SK-N-SH (cell line): ENCODE measurements at regions not wholly inside any gene's neighbourhood (a gene's known extent, or its start where the extent isn't known, plus 50 kb on each side); places are given as distances from the start of the nearest gene placed in this dataset.

ENCODE experiments used
- CTCF ChIA-PET: fragments of 300-600, 350-600 bp; formaldehyde crosslinking; extraction: SDS; loops from one replicate; lab custom pipeline; 2021; lab: Yijun Ruan, JAX
- POLR2A ChIA-PET: fragments of 350-600 bp; sonication (Branson Sonifier 250); formaldehyde crosslinking; extraction: SDS; loops from one replicate; lab custom pipeline; 2020; ENCODE audit warnings: antibody characterized with exemption, inconsistent platforms; lab: Yijun Ruan, JAX
- DNase-seq: peaks from one replicate; pipeline ENCODE4 v3.0.0; 2012
- H2AFZ ChIP-seq: fragments of 200-600 bp; sonication (generic); 2 replicates; pipeline ENCODE4 v1.8.1; 2016; ENCODE audit warnings: antibody characterized with exemption, mild to moderate bottlenecking, low read depth
- H3F3A ChIP-seq: fragments of 200-600 bp; sonication (generic); replicated peaks from 2 replicates; pipeline ENCODE3; 2016; ENCODE audit warnings: antibody characterized with exemption, mild to moderate bottlenecking; ENCODE audit not compliant: insufficient read depth
- H3K27ac ChIP-seq, 2 experiments: fragments of 200-500 bp in 1 of 2; fragments of 200-600 bp in 1 of 2; sonication (Bioruptor generic) in 1 of 2; sonication (generic), shearing (Covaris generic) in 1 of 2; 2 replicates each; pipeline versions ENCODE4 v1.5.1 to v1.6.1; 2014 to 2016; ENCODE audit warnings: low read depth in 2 of 2, inconsistent platforms in 1 of 2, low read length in 1 of 2, mild to moderate bottlenecking in 1 of 2, mixed read lengths in 1 of 2
- H3K27me3 ChIP-seq: fragments of 200-600 bp; sonication (generic), shearing (Covaris generic); 2 replicates; pipeline ENCODE4 v1.6.1; 2016; ENCODE audit warnings: mixed run types; ENCODE audit not compliant: insufficient read depth
- H3K36me3 ChIP-seq, 2 experiments: fragments of 200-500 bp in 1 of 2; fragments of 200-600 bp in 1 of 2; sonication (Bioruptor generic) in 1 of 2; sonication (generic) in 1 of 2; replicated peaks in 1 of 2; 2 replicates each; pipeline versions ENCODE3 to v1.5.1; 2014 to 2016; ENCODE audit warnings: low read length in 1 of 2, mild to moderate bottlenecking in 1 of 2; ENCODE audit not compliant: insufficient read depth in 2 of 2, control insufficient read depth in 1 of 2
- H3K4me1 ChIP-seq, 2 experiments: fragments of 200-500 bp in 1 of 2; fragments of 200-600 bp in 1 of 2; sonication (Bioruptor generic) in 1 of 2; sonication (generic), shearing (Covaris generic) in 1 of 2; 2 replicates each; pipeline versions ENCODE4 v1.5.1 to v1.6.1; 2014 to 2016; ENCODE audit warnings: low read depth in 1 of 2, low read length in 1 of 2, mixed run types in 1 of 2; ENCODE audit not compliant: insufficient read depth in 2 of 2, control insufficient read depth in 1 of 2
- H3K4me2 ChIP-seq: fragments of 200-600 bp; sonication (generic), shearing (Covaris generic); 2 replicates; pipeline ENCODE4 v1.6.1; 2017; ENCODE audit warnings: mixed run types
- H3K4me3 ChIP-seq, 2 experiments: fragments of 200-500 bp in 1 of 2; fragments of 200-600 bp in 1 of 2; sonication (Bioruptor generic) in 1 of 2; sonication (generic), shearing (Covaris generic) in 1 of 2; 2 replicates each; pipeline versions ENCODE4 v1.5.1 to v1.8.1; 2014 to 2016; ENCODE audit warnings: low read depth in 2 of 2, inconsistent platforms in 1 of 2, low read length in 1 of 2, mild to moderate bottlenecking in 1 of 2, mixed read lengths in 1 of 2, moderate library complexity in 1 of 2
- H3K79me2 ChIP-seq: fragments of 200-600 bp; sonication (generic); 2 replicates; pipeline ENCODE4 v1.8.1; 2017; ENCODE audit warnings: mild to moderate bottlenecking; ENCODE audit not compliant: insufficient read depth
- H3K9ac ChIP-seq: fragments of 200-600 bp; sonication (generic); 2 replicates; pipeline ENCODE4 v1.6.1; 2017; ENCODE audit warnings: mixed run types
- H3K9me2 ChIP-seq: fragments of 200-600 bp; sonication (generic); 2 replicates; pipeline ENCODE4 v1.6.1; 2017; ENCODE audit warnings: mixed run types
- H3K9me3 ChIP-seq: fragments of 200-600 bp; sonication (generic); 2 replicates; pipeline ENCODE4 v1.6.1; 2017; ENCODE audit warnings: mixed run types, mild to moderate bottlenecking, moderate library complexity
- H4K20me1 ChIP-seq: fragments of 200-600 bp; sonication (generic); 2 replicates; pipeline ENCODE4 v1.6.1; 2017; ENCODE audit warnings: mild to moderate bottlenecking, mixed run types; ENCODE audit not compliant: insufficient read depth
- CHD2 ChIP-seq: fragments of 150-350 bp; IDR thresholded peaks from 2 replicates; pipeline ENCODE4 v1.6.1; 2018; ENCODE audit warnings: low read length; ENCODE audit not compliant: partially characterized antibody
- EP300 ChIP-seq, 2 experiments: IDR thresholded peaks; 2 replicates each; pipeline versions ENCODE4 v1.4.0 to v1.6.1; 2012; ENCODE audit warnings: borderline replicate concordance in 1 of 2, low read depth in 1 of 2, low read length in 1 of 2
- EZH2phosphoT487 ChIP-seq: fragments of 200-600 bp; sonication (generic); IDR thresholded peaks from 2 replicates; pipeline ENCODE4 v1.6.1; 2017; ENCODE audit warnings: low read depth, mixed run types, mild to moderate bottlenecking, antibody characterized with exemption, moderate library complexity, borderline replicate concordance
- FOSL2 ChIP-seq: IDR thresholded peaks from 2 replicates; pipeline ENCODE4 v1.4.0; 2012; ENCODE audit warnings: low read depth, mild to moderate bottlenecking, moderate library complexity, borderline replicate concordance
- FOXM1 ChIP-seq: IDR thresholded peaks from 2 replicates; pipeline ENCODE4 v1.4.0; 2012; ENCODE audit warnings: low read depth, mild to moderate bottlenecking
- GABPA ChIP-seq: IDR thresholded peaks from 2 replicates; pipeline ENCODE4 v1.4.0; 2012; ENCODE audit warnings: low read depth, mild to moderate bottlenecking
- IRF3 ChIP-seq: fragments of 150-350 bp; IDR thresholded peaks from 2 replicates; pipeline ENCODE4 v1.6.1; 2016; ENCODE audit warnings: mild to moderate bottlenecking, low read depth, low read length
- JUND ChIP-seq: IDR thresholded peaks from 2 replicates; pipeline ENCODE4 v1.4.0; 2012
- MAX ChIP-seq: IDR thresholded peaks from 2 replicates; pipeline ENCODE4 v1.4.0; 2012; ENCODE audit warnings: low read depth
- NFIC ChIP-seq: IDR thresholded peaks from 2 replicates; pipeline ENCODE4 v1.4.0; 2012; ENCODE audit warnings: borderline replicate concordance
- PBX3 ChIP-seq: IDR thresholded peaks from 2 replicates; pipeline ENCODE4; 2012
- POLR2AphosphoS5 ChIP-seq: IDR thresholded peaks from 2 replicates; pipeline ENCODE4 v1.6.1; 2012; ENCODE audit warnings: low read depth, low read length
- RFX5 ChIP-seq: IDR thresholded peaks from 2 replicates; pipeline ENCODE4 v1.6.1; 2012; ENCODE audit warnings: mild to moderate bottlenecking, improper control_type of control experiment, low read length
- RXRA ChIP-seq: IDR thresholded peaks from 2 replicates; pipeline ENCODE4 v1.4.0; 2012; ENCODE audit warnings: low read depth, mild to moderate bottlenecking, borderline replicate concordance
- SMC3 ChIP-seq: IDR thresholded peaks from 2 replicates; pipeline ENCODE4 v1.6.1; 2012; ENCODE audit warnings: low read depth, low read length, improper control_type of control experiment
- TAF1 ChIP-seq: IDR thresholded peaks from 2 replicates; pipeline ENCODE4 v1.6.1; 2012; ENCODE audit warnings: low read depth, mild to moderate bottlenecking, low read length, moderate library complexity, borderline replicate concordance
- USF2 ChIP-seq: fragments of 150-350 bp; IDR thresholded peaks from 2 replicates; pipeline ENCODE4 v1.6.1; 2017; ENCODE audit warnings: antibody characterized with exemption, low read length, low read depth, borderline replicate concordance
- WGBS: methylation state at CpG from one replicate; pipeline ENCODE4 v1.1.6; 2017; ENCODE audit warnings: low lambda C conversion rate; 5-methylcytosine and 5-hydroxymethylcytosine counted together

- Histone ChIP-seq H3K4me1 (no peaks in the 10 kb centered on the region; a peak in 1 of 4 replicates), H3K36me3 (no peaks in the 10 kb centered on the region), H3K9me3 (no peaks in the 10 kb centered on the region), H3K27ac (no peak overlapping the region), H4K20me1 (no peaks in the 10 kb centered on the region), H3K79me2 (no peaks in the 10 kb centered on the region), H3K4me3 (no peak overlapping the region), H3K9ac (no peak overlapping the region), H3K9me2 (no peaks in the 10 kb centered on the region), H3F3A (no peaks in the 10 kb centered on the region), H2AFZ (no peak overlapping the region), H3K27me3 (no peaks in the 10 kb centered on the region), H3K4me2 (no peak overlapping the region)
- WGBS, result 36% methylated on average over 5 of the region's 5 CpGs
- CTCF ChIA-PET, result interaction anchor here (0.8 to 1.7 kb wide), 4 partner anchors 10 to 227 kb away, joined by 3 to 5 read pairs (median 4); no protein-coding TSS in a partner anchor
- no peak for DNase-seq
- POLR2A ChIA-PET, result no interaction called here
- TF ChIP-seq RXRA (no peak), POLR2AphosphoS5 (no peak), IRF3 (no peak), FOSL2 (no peak), TAF1 (no peak), SMC3 (no peak)
Observed at GRCh38 chr2:41187376-41188122, 735.7 kb upstream of the SLC8A1 start.

GRCh38 chr2:41194230-41194629, 742.3 kb upstream of the SLC8A1 start:
- Histone ChIP-seq H3F3A (no peaks in the 10 kb centered on the region), H3K27ac (peak overlapping the region in 1 of 2 experiments; percentile 88; a peak in 2 of 4 replicates), H3K4me3 (no peak overlapping the region), H3K9me3 (no peaks in the 10 kb centered on the region), H2AFZ (no peak overlapping the region), H3K36me3 (no peaks in the 10 kb centered on the region), H3K79me2 (no peaks in the 10 kb centered on the region), H3K4me1 (peaks cover 0 to 11% of the 10 kb centered on the region in 2 experiments; a peak in 2 of 4 replicates), H3K9ac (no peak overlapping the region), H3K4me2 (no peak overlapping the region), H3K9me2 (no peaks in the 10 kb centered on the region), H4K20me1 (no peaks in the 10 kb centered on the region), H3K27me3 (no peaks in the 10 kb centered on the region)
- ChIA-PET CTCF (interaction anchor here (1.0 to 2.1 kb wide), 3 partner anchors 12 to 504 kb away, joined by 3 to 5 read pairs (median 3); no protein-coding TSS in a partner anchor), POLR2A (no interaction called here)
- DNase-seq, result peak; percentile 27
- WGBS, result 18% methylated on average over 5 of the region's 5 CpGs
- no peak for TF ChIP-seq FOSL2
- no peak for TF ChIP-seq GABPA
- no peak for TF ChIP-seq FOXM1
- peak; percentile 43 for TF ChIP-seq PBX3
- no peak for TF ChIP-seq EZH2phosphoT487
- TF ChIP-seq NFIC, result no peak
- no peak for TF ChIP-seq USF2
- peak; percentile 69 for TF ChIP-seq CHD2
- TF ChIP-seq POLR2AphosphoS5, result no peak
- TF ChIP-seq EP300 (IDR thresholded peaks at IDR 0.05; ENCODE audit: borderline replicate concordance in 1 of 2, low read depth in 1 of 2, low read length in 1 of 2), result peak in 1 of 2 experiments; percentile 81; a peak in 2 of 4 replicates
- no peak for TF ChIP-seq TAF1
- TF ChIP-seq IRF3, result no peak
- TF ChIP-seq MAX, result no peak
- no peak for TF ChIP-seq JUND
- no peak for TF ChIP-seq RFX5
